IMR-90 (cell line): ENCODE measurements at regions not wholly inside any gene's neighbourhood (a gene's known extent, or its start where the extent isn't known, plus 50 kb on each side); places are given as distances from the start of the nearest gene placed in this dataset.

Source experiments
- ATAC-seq: fragments of 200-7000 bp; cut with Tn5 transposase; 2 replicates; pipeline ENCODE4 v1.9.1; 2020; ENCODE audit warnings: low read depth, mild to moderate bottlenecking, moderate library complexity
- BruUV-seq: library from RNA; stranded (reverse); fragments of 400-500 nt; replicated peaks from 2 replicates; lab custom pipeline; 2021; lab: Mats Ljungman, UMichigan
- CTCF ChIA-PET: fragments of 300-600 bp; formaldehyde crosslinking; extraction: SDS; loops from one replicate; lab custom pipeline; 2021; ENCODE audit warnings: antibody characterized with exemption; lab: Yijun Ruan, JAX
- POLR2A ChIA-PET: fragments of 300-600 bp; sonication (Branson Sonifier 250); formaldehyde crosslinking; loops from one replicate; lab custom pipeline; 2022; ENCODE audit warnings: antibody characterized with exemption; ENCODE audit not compliant: unreplicated experiment; lab: Charles Lee
- DNase-seq: peaks from one replicate; pipeline ENCODE4 v3.0.0; 2013
- H2AFZ ChIP-seq: replicated peaks from 2 replicates; pipeline ENCODE3; 2013; ENCODE audit warnings: low read length, mild to moderate bottlenecking; ENCODE audit not compliant: poor library complexity
- H2AK5ac ChIP-seq: 2 replicates; pipeline ENCODE4 v1.6.1; 2013; ENCODE audit warnings: low read depth, low read length, inconsistent platforms
- H2AK9ac ChIP-seq: replicated peaks from 2 replicates; pipeline ENCODE3; 2013; ENCODE audit warnings: mild to moderate bottlenecking, low read depth, low read length, moderate library complexity; ENCODE audit not compliant: poor library complexity
- H2BK120ac ChIP-seq: 2 replicates; pipeline ENCODE4 v1.6.1; 2013; ENCODE audit warnings: low read depth, low read length, inconsistent platforms
- H2BK15ac ChIP-seq: 3 replicates; pipeline ENCODE4 v1.6.1; 2013; ENCODE audit warnings: low read depth, low read length, inconsistent platforms
- H2BK20ac ChIP-seq: 2 replicates; pipeline ENCODE4 v1.6.1; 2013; ENCODE audit warnings: low read depth, mild to moderate bottlenecking, inconsistent platforms, low read length, moderate library complexity
- H2BK5ac ChIP-seq: 2 replicates; pipeline ENCODE4 v1.6.1; 2013; ENCODE audit warnings: mild to moderate bottlenecking, low read depth, low read length, inconsistent platforms; ENCODE audit not compliant: poor library complexity, severe bottlenecking
- H3K14ac ChIP-seq: replicated peaks from 2 replicates; pipeline ENCODE4 v1.6.1; 2013; ENCODE audit warnings: low read depth, low read length, inconsistent platforms
- H3K18ac ChIP-seq: 2 replicates; pipeline ENCODE4 v1.6.1; 2013; ENCODE audit warnings: low read depth, low read length, control low read depth
- H3K23ac ChIP-seq: 2 replicates; pipeline ENCODE4 v1.6.1; 2013; ENCODE audit warnings: low read depth, low read length, inconsistent platforms
- H3K27ac ChIP-seq: 2 replicates; pipeline ENCODE4 v1.5.1; 2013; ENCODE audit warnings: mild to moderate bottlenecking, control low read depth, low read length; ENCODE audit not compliant: insufficient read depth
- H3K27me3 ChIP-seq: 2 replicates; pipeline ENCODE4 v1.6.1; 2013; ENCODE audit warnings: low read length; ENCODE audit not compliant: control insufficient read depth, insufficient read depth
- H3K36me3 ChIP-seq: 2 replicates; pipeline ENCODE4 v1.6.1; 2013; ENCODE audit warnings: low read length, mixed read lengths; ENCODE audit not compliant: control insufficient read depth, insufficient read depth
- H3K4ac ChIP-seq: 2 replicates; pipeline ENCODE4 v1.6.1; 2013; ENCODE audit warnings: low read depth, low read length, inconsistent platforms
- H3K4me1 ChIP-seq: 2 replicates; pipeline ENCODE4 v1.6.1; 2013; ENCODE audit warnings: low read length, mixed read lengths; ENCODE audit not compliant: control insufficient read depth, insufficient read depth
- H3K4me2 ChIP-seq: 2 replicates; pipeline ENCODE4 v1.6.1; 2013; ENCODE audit warnings: low read depth, mild to moderate bottlenecking, control low read depth, low read length, moderate library complexity
- H3K4me3 ChIP-seq: 2 replicates; pipeline ENCODE4 v1.5.1; 2013; ENCODE audit warnings: low read depth, mild to moderate bottlenecking, control low read depth, low read length, moderate library complexity; ENCODE audit not compliant: insufficient read depth
- H3K56ac ChIP-seq: 2 replicates; pipeline ENCODE4 v1.6.1; 2013; ENCODE audit warnings: low read length, inconsistent platforms; ENCODE audit not compliant: insufficient read depth; ENCODE audit errors: extremely low read depth
- H3K79me1 ChIP-seq, 2 experiments: 2 replicates each; pipeline ENCODE4 v1.6.1; 2013; ENCODE audit warnings: low read length in 2 of 2, inconsistent platforms in 1 of 2, low read depth in 1 of 2
- H3K9ac ChIP-seq: 2 replicates; pipeline ENCODE4 v1.6.1; 2013; ENCODE audit warnings: low read depth, low read length, control low read depth
- H3K9me1 ChIP-seq: 2 replicates; pipeline ENCODE4 v1.6.1; 2013; ENCODE audit warnings: low read length, inconsistent platforms; ENCODE audit not compliant: insufficient read depth
- H3K9me3 ChIP-seq: 2 replicates; pipeline ENCODE4 v1.6.1; 2013; ENCODE audit warnings: low read length; ENCODE audit not compliant: control insufficient read depth, insufficient read depth
- H4K20me1 ChIP-seq: 2 replicates; pipeline ENCODE4 v1.6.1; 2013; ENCODE audit warnings: low read length, inconsistent platforms; ENCODE audit not compliant: insufficient read depth
- H4K5ac ChIP-seq: 2 replicates; pipeline ENCODE4 v1.6.1; 2013; ENCODE audit warnings: mild to moderate bottlenecking, low read depth, low read length, control low read depth
- H4K8ac ChIP-seq, 2 experiments: 2 replicates each; pipeline ENCODE4 v1.6.1; 2013; ENCODE audit warnings: low read depth in 2 of 2, low read length in 2 of 2, control low read depth in 1 of 2, inconsistent platforms in 1 of 2
- H4K91ac ChIP-seq: 2 replicates; pipeline ENCODE4 v1.6.1; 2013; ENCODE audit warnings: low read depth, low read length, inconsistent platforms; ENCODE audit not compliant: insufficient read depth
- BHLHE40 ChIP-seq: fragments of 150-350 bp; IDR thresholded peaks from 2 replicates; pipeline ENCODE4 v1.6.1; 2016; ENCODE audit warnings: mild to moderate bottlenecking, low read depth, low read length
- CEBPB ChIP-seq: IDR thresholded peaks from 2 replicates; pipeline ENCODE4 v1.6.1; 2012; ENCODE audit warnings: low read depth, low read length, improper control_type of control experiment
- CHD1 ChIP-seq: IDR thresholded peaks from 2 replicates; pipeline ENCODE4 v1.6.1; 2012; ENCODE audit warnings: low read depth, low read length, improper control_type of control experiment
- FOS ChIP-seq: fragments of 150-350 bp; IDR thresholded peaks from 2 replicates; pipeline ENCODE4 v1.6.1; 2016; ENCODE audit warnings: low read depth, low read length
- MAFK ChIP-seq: IDR thresholded peaks from 2 replicates; pipeline ENCODE4 v1.6.1; 2012; ENCODE audit warnings: low read depth, low read length, improper control_type of control experiment
- MAZ ChIP-seq: IDR thresholded peaks from 2 replicates; pipeline ENCODE4 v1.6.1; 2012; ENCODE audit warnings: low read depth, mild to moderate bottlenecking, low read length, improper control_type of control experiment, moderate library complexity, borderline replicate concordance
- MXI1 ChIP-seq: IDR thresholded peaks from 2 replicates; pipeline ENCODE4 v1.6.1; 2012; ENCODE audit warnings: low read depth, mild to moderate bottlenecking, low read length, moderate library complexity, borderline replicate concordance
- NFE2L2 ChIP-seq: fragments of 150-350 bp; IDR thresholded peaks from 2 replicates; pipeline ENCODE4 v1.6.1; 2016; ENCODE audit warnings: low read depth, mild to moderate bottlenecking, low read length
- POLR2A ChIP-seq: IDR thresholded peaks from 2 replicates; pipeline ENCODE4 v1.6.1; 2012; ENCODE audit warnings: mild to moderate bottlenecking, low read depth, low read length
- RAD21 ChIP-seq: IDR thresholded peaks from 2 replicates; pipeline ENCODE4 v1.6.1; 2012; ENCODE audit warnings: low read length, improper control_type of control experiment
- RCOR1 ChIP-seq: IDR thresholded peaks from 2 replicates; pipeline ENCODE4 v1.6.1; 2012; ENCODE audit warnings: mild to moderate bottlenecking, low read length, improper control_type of control experiment; ENCODE audit not compliant: insufficient replicate concordance
- RFX5 ChIP-seq: IDR thresholded peaks from 2 replicates; pipeline ENCODE4 v1.8.0; 2012; ENCODE audit warnings: low read depth, mild to moderate bottlenecking, low read length, moderate library complexity
- SMC3 ChIP-seq: fragments of 150-350 bp; IDR thresholded peaks from 2 replicates; pipeline ENCODE4 v1.6.1; 2016; ENCODE audit warnings: low read depth, mild to moderate bottlenecking, antibody characterized with exemption, low read length, moderate library complexity
- WGBS, 2 experiments: methylation state at CpG; one replicate each; pipeline versions ENCODE4 v1.1.5 to v1.1.7; 2013; ENCODE audit warnings: missing lambda C conversion rate in 2 of 2; ENCODE audit not compliant: insufficient read length in 1 of 2; ENCODE audit errors: extremely low coverage in 2 of 2; 5-methylcytosine and 5-hydroxymethylcytosine counted together
- dilution Hi-C: fragments of 300-500 bp; cut with HindIII; formaldehyde crosslinking; loops from one replicate; pipeline ENCODE4 v1.14.3; 2018; ENCODE audit warnings: low sequenced_read_pairs; ENCODE audit not compliant: unreplicated experiment
- in situ Hi-C: fragments of 300-500 bp; cut with MboI; formaldehyde crosslinking; loops from 3 replicates; pipeline ENCODE4 v1.14.3; 2019; ENCODE audit warnings: low sequenced_read_pairs, inconsistent platforms, mixed read lengths
- intact Hi-C: fragments of 100-400 bp; cut with micrococcal nuclease; formaldehyde crosslinking; loops from 2 replicates; pipeline ENCODE4 v1.10.0; 2022
- TF ChIP-seq, protein P1 (sequence below): fragments of 150-350 bp; IDR thresholded peaks from 2 replicates; pipeline ENCODE4 v1.6.1; 2017; ENCODE audit warnings: mild to moderate bottlenecking, antibody characterized with exemption, low read length, low read depth
- TF ChIP-seq, protein P2 (sequence below): conservative IDR thresholded peaks from 2 replicates; pipeline ENCODE4 v1.5.1; 2012; ENCODE audit warnings: mild to moderate bottlenecking, low read depth, low read length, improper control_type of control experiment
- TF ChIP-seq, protein P3 (sequence below): fragments of 150-350 bp; IDR thresholded peaks from 2 replicates; pipeline ENCODE4 v1.6.1; 2016; ENCODE audit warnings: low read depth, mild to moderate bottlenecking, low read length, moderate library complexity, borderline replicate concordance

DNA sequence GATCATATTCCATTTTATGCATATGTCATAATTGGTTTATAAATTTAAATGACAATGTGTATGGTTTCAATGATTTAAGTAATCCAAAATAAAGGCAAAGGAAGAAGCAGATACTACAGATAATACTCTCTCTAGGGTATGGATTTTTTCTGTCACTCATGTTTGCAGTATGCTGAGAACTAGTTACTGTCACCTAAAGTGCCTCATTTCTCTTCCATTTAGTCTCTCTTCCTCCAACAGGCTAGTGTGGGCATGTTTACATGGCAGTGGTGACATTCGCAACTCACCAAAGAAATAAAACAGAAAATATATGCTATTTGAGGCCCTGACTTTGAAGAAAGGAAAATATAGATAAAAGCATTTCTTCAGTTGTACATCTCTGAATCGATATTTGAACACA is 1460.4 kb upstream of the ZEB2 start:
- no peak for TF ChIP-seq BHLHE40
- no peak for TF ChIP-seq RCOR1
- no peak for TF ChIP-seq RAD21
- TF ChIP-seq, protein P1, sequence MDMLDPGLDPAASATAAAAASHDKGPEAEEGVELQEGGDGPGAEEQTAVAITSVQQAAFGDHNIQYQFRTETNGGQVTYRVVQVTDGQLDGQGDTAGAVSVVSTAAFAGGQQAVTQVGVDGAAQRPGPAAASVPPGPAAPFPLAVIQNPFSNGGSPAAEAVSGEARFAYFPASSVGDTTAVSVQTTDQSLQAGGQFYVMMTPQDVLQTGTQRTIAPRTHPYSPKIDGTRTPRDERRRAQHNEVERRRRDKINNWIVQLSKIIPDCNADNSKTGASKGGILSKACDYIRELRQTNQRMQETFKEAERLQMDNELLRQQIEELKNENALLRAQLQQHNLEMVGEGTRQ = no peak
- no peak for TF ChIP-seq CHD1
- no peak for TF ChIP-seq NFE2L2
- no peak for TF ChIP-seq MAZ
- TF ChIP-seq, protein P2, sequence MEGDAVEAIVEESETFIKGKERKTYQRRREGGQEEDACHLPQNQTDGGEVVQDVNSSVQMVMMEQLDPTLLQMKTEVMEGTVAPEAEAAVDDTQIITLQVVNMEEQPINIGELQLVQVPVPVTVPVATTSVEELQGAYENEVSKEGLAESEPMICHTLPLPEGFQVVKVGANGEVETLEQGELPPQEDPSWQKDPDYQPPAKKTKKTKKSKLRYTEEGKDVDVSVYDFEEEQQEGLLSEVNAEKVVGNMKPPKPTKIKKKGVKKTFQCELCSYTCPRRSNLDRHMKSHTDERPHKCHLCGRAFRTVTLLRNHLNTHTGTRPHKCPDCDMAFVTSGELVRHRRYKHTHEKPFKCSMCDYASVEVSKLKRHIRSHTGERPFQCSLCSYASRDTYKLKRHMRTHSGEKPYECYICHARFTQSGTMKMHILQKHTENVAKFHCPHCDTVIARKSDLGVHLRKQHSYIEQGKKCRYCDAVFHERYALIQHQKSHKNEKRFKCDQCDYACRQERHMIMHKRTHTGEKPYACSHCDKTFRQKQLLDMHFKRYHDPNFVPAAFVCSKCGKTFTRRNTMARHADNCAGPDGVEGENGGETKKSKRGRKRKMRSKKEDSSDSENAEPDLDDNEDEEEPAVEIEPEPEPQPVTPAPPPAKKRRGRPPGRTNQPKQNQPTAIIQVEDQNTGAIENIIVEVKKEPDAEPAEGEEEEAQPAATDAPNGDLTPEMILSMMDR = no peak
- TF ChIP-seq CEBPB = no peak
- no peak for TF ChIP-seq SMC3
- no peak for TF ChIP-seq MAFK
- TF ChIP-seq RFX5 = no peak
- TF ChIP-seq POLR2A = no peak
- TF ChIP-seq, protein P3, sequence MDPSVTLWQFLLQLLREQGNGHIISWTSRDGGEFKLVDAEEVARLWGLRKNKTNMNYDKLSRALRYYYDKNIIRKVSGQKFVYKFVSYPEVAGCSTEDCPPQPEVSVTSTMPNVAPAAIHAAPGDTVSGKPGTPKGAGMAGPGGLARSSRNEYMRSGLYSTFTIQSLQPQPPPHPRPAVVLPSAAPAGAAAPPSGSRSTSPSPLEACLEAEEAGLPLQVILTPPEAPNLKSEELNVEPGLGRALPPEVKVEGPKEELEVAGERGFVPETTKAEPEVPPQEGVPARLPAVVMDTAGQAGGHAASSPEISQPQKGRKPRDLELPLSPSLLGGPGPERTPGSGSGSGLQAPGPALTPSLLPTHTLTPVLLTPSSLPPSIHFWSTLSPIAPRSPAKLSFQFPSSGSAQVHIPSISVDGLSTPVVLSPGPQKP = no peak
- no peak for TF ChIP-seq FOS
- TF ChIP-seq MXI1 = no peak
- no peak overlapping the region for H3K27ac ChIP-seq
- H3K14ac ChIP-seq = no peak overlapping the region
- no peak overlapping the region for H3K56ac ChIP-seq
- no peak overlapping the region for H2BK15ac ChIP-seq
- no peak overlapping the region for H4K8ac ChIP-seq
- no peak overlapping the region for H2AK9ac ChIP-seq
- H2BK5ac ChIP-seq = no peak overlapping the region
- no peaks in the 10 kb centered on the region for H3K9me1 ChIP-seq
- dilution Hi-C loops = no loop called here
- H3K4ac ChIP-seq = no peak overlapping the region
- no peak overlapping the region for H2AK5ac ChIP-seq
- WGBS, 2 experiments = no CpG with 5 or more reads among the region's 2 CpGs
- in situ Hi-C loops = no loop called here
- no peak overlapping the region for H3K4me2 ChIP-seq
- H3K27me3 ChIP-seq = no peaks in the 10 kb centered on the region
- H2AFZ ChIP-seq = no peak overlapping the region
- H4K20me1 ChIP-seq = no peaks in the 10 kb centered on the region
- no peaks in the 10 kb centered on the region for H3K4me1 ChIP-seq
- H3K18ac ChIP-seq = no peak overlapping the region
- H4K91ac ChIP-seq = no peak overlapping the region
- no peak overlapping the region for H2BK120ac ChIP-seq
- BruUV-seq = no TSS peak
- DNase-seq (no peak), ATAC-seq (no peak)
- intact Hi-C loops = no loop called here
- H3K79me1 ChIP-seq = no peaks in the 10 kb centered on the region
- no peak overlapping the region for H3K4me3 ChIP-seq
- H3K9me3 ChIP-seq = no peaks in the 10 kb centered on the region
- ChIA-PET POLR2A (no interaction called here), CTCF (no interaction called here)
- H3K36me3 ChIP-seq = no peaks in the 10 kb centered on the region
- no peak overlapping the region for H3K9ac ChIP-seq
- no peak overlapping the region for H3K23ac ChIP-seq
- no peak overlapping the region for H2BK20ac ChIP-seq
- H4K5ac ChIP-seq = no peak overlapping the region
